ENCODE measurements at regions not wholly inside any gene's neighbourhood (a gene's known extent, or its start where the extent isn't known, plus 50 kb on each side); places are given as distances from the start of the nearest gene placed in this dataset.

DNA sequence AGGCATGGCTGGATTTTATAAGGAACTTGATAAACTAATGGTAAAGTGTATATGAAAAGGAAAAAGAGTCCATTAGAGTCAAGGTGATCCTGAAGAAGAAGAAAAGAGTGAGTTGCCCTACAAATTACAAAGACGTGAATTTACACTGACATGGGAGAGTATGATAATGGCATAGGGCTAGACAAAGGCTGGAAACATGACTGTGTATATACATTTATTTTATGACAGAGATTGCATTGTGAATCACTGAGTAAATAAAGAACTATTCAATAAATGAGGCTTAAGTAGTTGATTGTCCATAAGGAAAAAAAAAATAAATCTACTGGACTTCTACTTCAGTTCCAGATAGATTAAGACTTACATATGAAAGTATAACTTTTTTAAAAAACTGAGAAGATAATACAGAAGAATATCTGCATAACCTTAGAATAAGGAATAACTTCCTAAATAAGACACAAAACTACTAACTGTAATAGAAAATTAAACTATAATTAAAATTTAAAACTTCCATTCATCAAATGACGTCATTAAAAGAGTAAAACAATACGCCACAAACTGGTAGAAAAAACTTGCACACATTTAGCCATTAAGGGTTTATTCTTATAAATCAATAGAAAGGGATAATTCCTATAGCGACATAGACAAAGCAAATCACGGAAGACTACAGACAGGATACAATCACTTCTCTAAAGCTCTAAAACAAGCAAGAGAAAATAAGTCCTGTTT, 278.5 kb downstream of the NOVA1 start:
- Histone ChIP-seq H3K79me2 (ENCODE audit: insufficient read depth, low read length) (no peaks in the 10 kb centered on the region), H2AK5ac (ENCODE audit: insufficient read length, low read length) (no peak overlapping the region), H3K56ac (ENCODE audit: insufficient read length, low read depth, low read length) (no peak overlapping the region), H4K8ac (replicated peaks; ENCODE audit: insufficient read length, low read depth, low read length) (no peak overlapping the region), H4K91ac (ENCODE audit: insufficient read length, low read depth, low read length) (no peak overlapping the region), H3K79me1 (ENCODE audit: insufficient read depth, low read depth, low read length, poor library complexity, severe bottlenecking) (no peaks in the 10 kb centered on the region), H2BK12ac (ENCODE audit: insufficient read length, low read depth, low read length) (no peak overlapping the region), H2BK5ac (ENCODE audit: insufficient read length, low read length) (no peak overlapping the region), H2BK15ac (ENCODE audit: low read depth, low read length) (no peak overlapping the region), H2AFZ (ENCODE audit: low read length) (no peak overlapping the region), H3K4ac (ENCODE audit: low read depth, low read length) (no peak overlapping the region), H3K4me1 (ENCODE audit: insufficient read depth, low read length) (no peaks in the 10 kb centered on the region), H3K23ac (ENCODE audit: insufficient read length, low read depth, low read length) (no peak overlapping the region), H3K27me3 (ENCODE audit: insufficient read depth, low read length) (no peaks in the 10 kb centered on the region), H2BK20ac (ENCODE audit: low read depth, low read length, poor library complexity, severe bottlenecking) (no peak overlapping the region), H3K9ac (ENCODE audit: extremely low read depth, insufficient read length, low read length) (no peak overlapping the region), H3K18ac (ENCODE audit: insufficient read length, low read depth, low read length) (no peak overlapping the region), H3K9me3 (ENCODE audit: control insufficient read depth, low read depth, low read length) (no peaks in the 10 kb centered on the region), H3K23me2 (ENCODE audit: insufficient read length, low read depth, low read length, poor library complexity, severe bottlenecking) (no peaks in the 10 kb centered on the region), H3K4me2 (ENCODE audit: insufficient read depth, insufficient read length, low read length) (no peak overlapping the region), H3K14ac (ENCODE audit: insufficient read depth, low read length) (no peak overlapping the region), H4K5ac (ENCODE audit: insufficient read length, low read depth, low read length) (no peak overlapping the region), H2BK120ac (ENCODE audit: low read depth, low read length, poor library complexity, severe bottlenecking) (no peak overlapping the region), H3K27ac (ENCODE audit: insufficient read length, low read depth, low read length) (no peak overlapping the region), H3T11ph (ENCODE audit: low read length) (no peak overlapping the region), H4K20me1 (ENCODE audit: control insufficient read depth, insufficient read depth, insufficient read length) (no peaks in the 10 kb centered on the region)
- H3K27ac Mint-ChIP-seq = no peak overlapping the region
- DNase-seq = no peak
- peaks cover 0 to 5% of the 10 kb centered on the region in 2 experiments; a peak in 2 of 4 replicates for H3K4me1 Mint-ChIP-seq
- no peak overlapping the region for H3K4me3 Mint-ChIP-seq
- peaks cover under 1 to 3% of the 10 kb centered on the region in 2 experiments; a peak in 2 of 5 replicates for H3K9me3 Mint-ChIP-seq
- H3K27me3 Mint-ChIP-seq (ENCODE audit: low read depth) = no peaks in the 10 kb centered on the region
- H3K36me3 Mint-ChIP-seq (ENCODE audit: insufficient read depth in 1 of 3, low read depth in 3 of 3) = no peaks in the 10 kb centered on the region
- TF ChIP-seq, protein P1, sequence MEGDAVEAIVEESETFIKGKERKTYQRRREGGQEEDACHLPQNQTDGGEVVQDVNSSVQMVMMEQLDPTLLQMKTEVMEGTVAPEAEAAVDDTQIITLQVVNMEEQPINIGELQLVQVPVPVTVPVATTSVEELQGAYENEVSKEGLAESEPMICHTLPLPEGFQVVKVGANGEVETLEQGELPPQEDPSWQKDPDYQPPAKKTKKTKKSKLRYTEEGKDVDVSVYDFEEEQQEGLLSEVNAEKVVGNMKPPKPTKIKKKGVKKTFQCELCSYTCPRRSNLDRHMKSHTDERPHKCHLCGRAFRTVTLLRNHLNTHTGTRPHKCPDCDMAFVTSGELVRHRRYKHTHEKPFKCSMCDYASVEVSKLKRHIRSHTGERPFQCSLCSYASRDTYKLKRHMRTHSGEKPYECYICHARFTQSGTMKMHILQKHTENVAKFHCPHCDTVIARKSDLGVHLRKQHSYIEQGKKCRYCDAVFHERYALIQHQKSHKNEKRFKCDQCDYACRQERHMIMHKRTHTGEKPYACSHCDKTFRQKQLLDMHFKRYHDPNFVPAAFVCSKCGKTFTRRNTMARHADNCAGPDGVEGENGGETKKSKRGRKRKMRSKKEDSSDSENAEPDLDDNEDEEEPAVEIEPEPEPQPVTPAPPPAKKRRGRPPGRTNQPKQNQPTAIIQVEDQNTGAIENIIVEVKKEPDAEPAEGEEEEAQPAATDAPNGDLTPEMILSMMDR (conservative IDR thresholded peaks at IDR 0.05) = no peak
- WGBS (ENCODE audit: extremely low coverage, insufficient read length, low lambda C conversion rate) = no CpG with 5 or more reads among the region's 5 CpGs

Data from H9 (cell line).